ENCODE measurements at regions not wholly inside any gene's neighbourhood (a gene's known extent, or its start where the extent isn't known, plus 50 kb on each side); places are given as distances from the start of the nearest gene placed in this dataset.

- no peaks in the 10 kb centered on the region for H3K27me3 ChIP-seq
- H3K36me3 ChIP-seq: no peaks in the 10 kb centered on the region
- WGBS, 2 donors: 94 to 95% methylated on average over 19 of the region's 19 CpGs
- no peak overlapping the region for H3K4me3 ChIP-seq
- no peak for DNase-seq
- ATAC-seq: peak in 1 of 8 donors; percentile 17
- peaks cover 0 to 6% (median 0%) of the 10 kb centered on the region in 9 donors for H3K4me1 ChIP-seq
- peaks cover 0 to 14% (median 3%) of the 10 kb centered on the region in 11 donors for H3K9me3 ChIP-seq
- no peak for TF ChIP-seq CTCF (IDR thresholded peaks at IDR 0.05)
- intact Hi-C loops (cut with DNase I): no loop called here
- H3K27ac ChIP-seq: no peak overlapping the region
Measured at GRCh38 chr1:79478160-79478559, 471.6 kb upstream of the ADGRL4 start.

- no peaks in the 10 kb centered on the region for H3K4me1 ChIP-seq
- WGBS, 2 donors: 79 to 87% methylated on average over 4 of the region's 4 CpGs
Measured at GRCh38 chr1:79472067-79472656, 465.6 kb upstream of the ADGRL4 start.

DNA sequence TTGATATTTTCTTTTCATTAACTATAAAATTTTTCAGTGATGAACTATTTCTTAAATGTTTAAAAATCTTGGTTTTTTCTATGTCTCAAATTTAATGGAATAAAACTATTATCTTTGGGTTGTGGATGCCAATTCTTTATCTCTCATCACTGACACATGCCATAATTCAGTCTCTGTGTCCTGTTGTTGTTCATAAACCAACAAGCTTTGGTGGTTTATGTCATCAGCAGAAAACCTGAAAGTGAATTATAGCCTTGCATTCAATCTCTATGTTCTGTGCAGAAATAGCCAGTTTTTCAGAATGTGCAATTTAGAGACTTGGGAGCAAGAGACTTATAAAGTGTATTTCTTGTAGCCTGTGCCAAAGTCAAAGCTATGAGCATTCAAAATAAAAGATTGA lies 462.6 kb upstream of the ADGRL4 start:
- Histone ChIP-seq H3K9me3 (no peaks in the 10 kb centered on the region), H3K36me3 (no peaks in the 10 kb centered on the region), H3K27ac (no peak overlapping the region), H3K4me1 (no peaks in the 10 kb centered on the region), H3K4me3 (no peak overlapping the region), H3K27me3 (no peaks in the 10 kb centered on the region)
- intact Hi-C loops (cut with DNase I): no loop called here
- no peak for DNase-seq
- TF ChIP-seq CTCF (IDR thresholded peaks at IDR 0.05): no peak
- ATAC-seq: no peak

More at GRCh38 chr1:79472067-79472656, 465.6 kb upstream of the ADGRL4 start:
- DNase-seq (no peak), ATAC-seq (no peak)
- H3K36me3 ChIP-seq: no peaks in the 10 kb centered on the region
- no peak overlapping the region for H3K27ac ChIP-seq
- H3K27me3 ChIP-seq: no peaks in the 10 kb centered on the region
- H3K4me3 ChIP-seq: no peak overlapping the region
- intact Hi-C loops (cut with DNase I): no loop called here
- TF ChIP-seq CTCF (IDR thresholded peaks at IDR 0.05): no peak
- no peaks in the 10 kb centered on the region for H3K9me3 ChIP-seq

DNA sequence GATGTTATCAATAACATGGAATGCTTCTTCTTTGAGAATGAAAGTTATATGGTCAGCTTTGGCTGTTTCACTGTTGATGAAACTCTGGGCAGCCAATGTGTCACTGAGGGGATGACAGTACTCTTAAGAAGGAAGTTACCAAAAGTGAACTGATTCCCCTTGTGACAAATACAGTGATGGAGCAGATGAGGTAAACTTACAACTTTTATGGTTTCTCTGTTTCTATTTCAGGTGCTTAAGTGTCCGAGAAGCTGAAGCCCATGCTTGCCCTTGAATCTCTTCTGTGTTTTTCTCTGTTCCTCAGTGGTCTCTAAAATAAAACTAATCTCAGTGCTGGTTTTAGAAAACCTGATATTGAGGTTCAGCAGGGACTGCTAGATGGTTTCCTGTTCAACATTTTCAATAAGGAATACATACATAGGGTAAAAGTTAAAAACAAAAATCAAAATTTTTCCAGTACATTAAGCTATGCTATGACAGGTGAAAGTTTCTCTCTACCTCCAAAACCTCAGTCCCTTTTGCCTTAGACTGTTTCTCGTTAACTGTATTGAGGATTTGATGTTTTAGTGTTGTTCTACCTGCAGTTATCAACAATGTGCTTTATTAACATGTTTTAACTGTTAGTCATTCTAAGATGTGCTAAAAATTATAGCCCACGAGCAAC lies 454.4 kb upstream of the ADGRL4 start:
- H3K9me3 ChIP-seq: peaks cover 0 to 3% (median 0%) of the 10 kb centered on the region in 11 donors
- DNase-seq (no peak), ATAC-seq (no peak)
- H3K36me3 ChIP-seq: no peaks in the 10 kb centered on the region
- no peak for TF ChIP-seq CTCF (IDR thresholded peaks at IDR 0.05)
- H3K27me3 ChIP-seq: no peaks in the 10 kb centered on the region
- intact Hi-C loops (cut with DNase I): no loop called here
- no peak overlapping the region for H3K27ac ChIP-seq
- H3K4me3 ChIP-seq: no peak overlapping the region
- WGBS, 2 donors: 72 to 74% methylated on average over 3 of the region's 3 CpGs
- no peaks in the 10 kb centered on the region for H3K4me1 ChIP-seq
